Uterus (tissue), 2 donors: ENCODE measurements at regions not wholly inside any gene's neighbourhood (a gene's known extent, or its start where the extent isn't known, plus 50 kb on each side); places are given as distances from the start of the nearest gene placed in this dataset.

Experiments
- POLR2A ChIP-seq, 2 donors: fragments of 450-650 bp; IDR thresholded peaks; one replicate each; pipeline ENCODE4 v1.6.1; 2016; ENCODE audit warnings: antibody characterized with exemption in 2 of 2, mild to moderate bottlenecking in 1 of 2, moderate library complexity in 1 of 2
- TF ChIP-seq, protein P1 (sequence below), 4 experiments: fragments of 200-600 bp in 2 of 4; fragments of 450-650 bp in 2 of 4; sonication (generic) in 2 of 4; IDR thresholded peaks; one replicate each; pipeline ENCODE4 v1.5.1; 2016 to 2019; ENCODE audit warnings: antibody characterized with exemption in 4 of 4, mild to moderate bottlenecking in 2 of 4, moderate library complexity in 1 of 4

GRCh38 chr4:20408611-20409010 is 156.9 kb downstream of the SLIT2 start:
- TF ChIP-seq, protein P1, sequence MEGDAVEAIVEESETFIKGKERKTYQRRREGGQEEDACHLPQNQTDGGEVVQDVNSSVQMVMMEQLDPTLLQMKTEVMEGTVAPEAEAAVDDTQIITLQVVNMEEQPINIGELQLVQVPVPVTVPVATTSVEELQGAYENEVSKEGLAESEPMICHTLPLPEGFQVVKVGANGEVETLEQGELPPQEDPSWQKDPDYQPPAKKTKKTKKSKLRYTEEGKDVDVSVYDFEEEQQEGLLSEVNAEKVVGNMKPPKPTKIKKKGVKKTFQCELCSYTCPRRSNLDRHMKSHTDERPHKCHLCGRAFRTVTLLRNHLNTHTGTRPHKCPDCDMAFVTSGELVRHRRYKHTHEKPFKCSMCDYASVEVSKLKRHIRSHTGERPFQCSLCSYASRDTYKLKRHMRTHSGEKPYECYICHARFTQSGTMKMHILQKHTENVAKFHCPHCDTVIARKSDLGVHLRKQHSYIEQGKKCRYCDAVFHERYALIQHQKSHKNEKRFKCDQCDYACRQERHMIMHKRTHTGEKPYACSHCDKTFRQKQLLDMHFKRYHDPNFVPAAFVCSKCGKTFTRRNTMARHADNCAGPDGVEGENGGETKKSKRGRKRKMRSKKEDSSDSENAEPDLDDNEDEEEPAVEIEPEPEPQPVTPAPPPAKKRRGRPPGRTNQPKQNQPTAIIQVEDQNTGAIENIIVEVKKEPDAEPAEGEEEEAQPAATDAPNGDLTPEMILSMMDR (IDR thresholded peaks at IDR 0.05): no peak
- TF ChIP-seq POLR2A (IDR thresholded peaks at IDR 0.05): no peak
